GM19455 (cell line): ENCODE measurements at regions not wholly inside any gene's neighbourhood (a gene's known extent, or its start where the extent isn't known, plus 50 kb on each side); places are given as distances from the start of the nearest gene placed in this dataset.

ENCODE experiments used
- ATAC-seq: cut with Tn5 transposase; IDR thresholded peaks from one replicate; pipeline ENCODE4 v1.9.1; 2021; ENCODE audit not compliant: unreplicated experiment

GRCh38 chr2:225156853-225157451 is 114.7 kb upstream of the DOCK10 start:
- ATAC-seq = no peak

- no peak for ATAC-seq
These were observed 98.5 kb upstream of the DOCK10 start for GRCh38 chr2:225140723-225141122.

- ATAC-seq = no peak
These were observed 95.7 kb upstream of the DOCK10 start for GRCh38 chr2:225137971-225138370.

- no peak for ATAC-seq
These were observed 94.3 kb upstream of the DOCK10 start for GRCh38 chr2:225136552-225136951.

GRCh38 chr2:225131898-225132297 is 89.6 kb upstream of the DOCK10 start:
- ATAC-seq = no peak

GRCh38 chr2:225130093-225130492 is 87.8 kb upstream of the DOCK10 start:
- ATAC-seq = no peak

GRCh38 chr2:225124311-225125017 is 82.2 kb upstream of the DOCK10 start:
- ATAC-seq = no peak

GRCh38 chr2:225122583-225123486 is 80.6 kb upstream of the DOCK10 start:
- ATAC-seq = no peak

GRCh38 chr2:225122007-225122406 is 79.7 kb upstream of the DOCK10 start:
- no peak for ATAC-seq

GRCh38 chr2:225120186-225120585 is 77.9 kb upstream of the DOCK10 start:
- no peak for ATAC-seq

- no peak for ATAC-seq
These were observed 74.9 kb upstream of the DOCK10 start for GRCh38 chr2:225117051-225117716.

- no peak for ATAC-seq
These were observed 72.6 kb upstream of the DOCK10 start for GRCh38 chr2:225114786-225115323.

- no peak for ATAC-seq
These were observed 71.2 kb upstream of the DOCK10 start for GRCh38 chr2:225113371-225114015.

- ATAC-seq = no peak
These were observed 70.3 kb upstream of the DOCK10 start for GRCh38 chr2:225112362-225113126.

GRCh38 chr2:225108805-225109204 is 66.5 kb upstream of the DOCK10 start:
- no peak for ATAC-seq

GRCh38 chr2:225104971-225105370 is 62.7 kb upstream of the DOCK10 start:
- ATAC-seq = no peak

- ATAC-seq = no peak
These were observed 62.1 kb upstream of the DOCK10 start for GRCh38 chr2:225104321-225104720.

- ATAC-seq = no peak
These were observed 61.5 kb upstream of the DOCK10 start for GRCh38 chr2:225103737-225104141.

GRCh38 chr2:225100856-225101294 is 58.6 kb upstream of the DOCK10 start:
- no peak for ATAC-seq

GRCh38 chr2:225100269-225100668 is 58.0 kb upstream of the DOCK10 start:
- ATAC-seq = no peak
